ENCODE measurements at regions not wholly inside any gene's neighbourhood (a gene's known extent, or its start where the extent isn't known, plus 50 kb on each side); places are given as distances from the start of the nearest gene placed in this dataset.
A peak's percentile ranks its signal among the peaks of the same experiment; 100 is the strongest.

DNA sequence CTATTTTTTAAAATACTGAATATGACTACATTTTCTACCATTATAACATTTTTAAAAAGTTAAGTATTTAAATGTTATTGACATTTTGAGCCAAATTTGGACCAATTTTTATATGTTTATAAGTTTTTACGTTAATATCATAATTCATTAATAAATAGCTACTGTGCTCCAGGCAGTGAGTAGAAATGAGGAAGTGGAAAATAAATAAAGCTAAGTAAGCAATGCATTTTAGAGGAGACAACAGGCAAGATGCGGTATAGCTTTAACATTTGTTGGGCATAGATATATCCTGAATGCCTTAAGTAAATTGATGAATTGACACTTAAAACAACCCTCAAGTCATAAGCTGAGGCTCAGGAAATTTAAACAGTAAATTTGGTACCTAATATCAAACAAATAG is 474.8 kb downstream of the PCDH10 start:
- Mint-ChIP-seq H3K27me3 (no peaks in the 10 kb centered on the region), H3K27ac (no peak overlapping the region), H3K36me3 (no peaks in the 10 kb centered on the region), H3K4me3 (no peak overlapping the region), H3K4me1 (no peaks in the 10 kb centered on the region), H3K9me3 (peaks cover 0 to 3% (median under 1%) of the 10 kb centered on the region in 7 donors)
- no peak for ATAC-seq (ENCODE audit: low read depth in 2 of 2)
- no peak for DNase-seq

DNA sequence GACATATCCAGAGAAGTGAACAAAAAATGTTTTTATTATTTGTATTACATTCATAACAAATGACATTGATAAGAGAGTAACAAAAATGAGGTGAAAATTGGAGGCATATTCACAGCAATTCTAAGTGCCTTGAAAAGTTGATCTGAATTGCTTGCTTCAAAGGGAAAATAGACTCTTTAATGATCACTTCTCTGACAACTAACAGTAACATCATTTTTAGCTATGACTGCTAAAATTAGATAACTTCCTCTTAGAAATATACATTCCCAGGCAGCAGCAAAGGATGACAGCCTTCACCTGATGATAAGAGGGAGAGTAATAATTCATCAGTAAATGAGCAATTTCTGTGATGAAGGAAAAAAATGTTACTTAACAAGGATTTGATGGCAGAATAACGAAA is 472.5 kb downstream of the PCDH10 start:
- H3K4me3 Mint-ChIP-seq, result no peak overlapping the region
- no peaks in the 10 kb centered on the region for H3K27me3 Mint-ChIP-seq
- no peak for ATAC-seq (ENCODE audit: low read depth in 2 of 2)
- no peaks in the 10 kb centered on the region for H3K36me3 Mint-ChIP-seq
- peaks cover 0 to under 1% (median 0%) of the 10 kb centered on the region in 7 donors for H3K9me3 Mint-ChIP-seq
- no peaks in the 10 kb centered on the region for H3K4me1 Mint-ChIP-seq
- no peak for DNase-seq
- H3K27ac Mint-ChIP-seq, result no peak overlapping the region

DNA sequence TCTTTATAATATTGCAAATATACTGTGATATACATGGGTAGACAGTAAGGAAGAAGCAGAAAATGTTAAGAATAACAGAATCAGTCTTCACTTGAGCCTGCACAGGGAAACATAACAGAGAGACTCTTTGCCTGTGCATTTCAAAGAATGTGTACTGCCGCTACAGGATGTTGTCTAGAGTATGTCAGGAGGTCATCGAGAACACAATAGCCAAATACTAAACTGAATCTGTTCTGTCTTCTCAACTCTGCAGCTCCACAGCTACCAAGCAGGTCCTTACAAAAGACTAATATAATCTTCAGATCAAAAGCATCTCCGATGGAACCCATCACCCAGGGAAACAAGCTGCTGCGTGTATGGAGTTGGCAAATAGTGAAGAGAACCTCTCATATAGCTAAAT is 471.5 kb downstream of the PCDH10 start:
- ATAC-seq (ENCODE audit: low read depth in 2 of 2) (no peak), DNase-seq (no peak)
- Mint-ChIP-seq H3K4me3 (no peak overlapping the region), H3K9me3 (peaks cover 0 to 4% (median 0%) of the 10 kb centered on the region in 7 donors), H3K4me1 (no peaks in the 10 kb centered on the region), H3K27me3 (no peaks in the 10 kb centered on the region), H3K27ac (no peak overlapping the region), H3K36me3 (no peaks in the 10 kb centered on the region)

DNA sequence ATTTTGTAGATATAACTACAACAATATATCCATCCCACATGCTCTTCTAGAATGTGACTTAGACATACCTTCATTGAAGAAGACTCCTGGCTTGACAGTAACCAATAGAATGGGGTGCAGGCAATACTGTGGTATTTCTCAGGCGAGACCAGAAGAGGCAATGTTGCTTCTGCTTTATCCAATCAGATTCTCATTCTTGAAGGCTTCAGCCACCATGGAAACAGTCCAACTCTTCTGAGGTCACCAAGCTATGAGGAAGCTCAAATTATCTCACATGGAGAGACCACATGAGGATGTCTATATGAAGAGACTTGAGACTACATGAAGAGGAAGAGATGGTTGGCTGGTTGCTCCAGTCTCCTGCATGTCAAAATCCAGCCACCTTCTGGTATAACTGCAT is 469.9 kb downstream of the PCDH10 start:
- ATAC-seq (ENCODE audit: low read depth in 2 of 2) (no peak), DNase-seq (no peak)
- Mint-ChIP-seq H3K36me3 (no peaks in the 10 kb centered on the region), H3K4me3 (no peak overlapping the region), H3K4me1 (no peaks in the 10 kb centered on the region), H3K27me3 (no peaks in the 10 kb centered on the region), H3K27ac (no peak overlapping the region), H3K9me3 (peaks cover 0 to 4% (median 0%) of the 10 kb centered on the region in 7 donors)

DNA sequence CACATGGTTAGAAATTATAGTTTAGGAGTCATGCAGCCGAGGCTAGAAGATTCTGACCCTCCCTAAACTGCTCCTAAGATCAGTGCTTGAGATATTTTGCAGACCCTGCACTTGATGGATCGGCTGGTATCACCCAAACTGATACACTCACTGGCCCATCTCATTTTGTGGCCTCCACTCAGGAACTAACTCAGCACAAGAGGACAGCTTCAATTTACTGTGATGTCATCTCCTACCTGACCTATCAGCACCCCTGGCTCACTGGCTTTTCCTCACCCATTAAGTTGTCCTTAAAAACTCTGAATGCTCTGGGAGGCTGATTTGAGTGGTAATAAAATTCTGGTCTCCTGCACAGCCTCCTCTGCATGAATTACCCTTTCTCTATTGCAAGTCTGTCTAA is 450.9 kb downstream of the PCDH10 start:
- no peaks in the 10 kb centered on the region for H3K27me3 Mint-ChIP-seq
- no peak overlapping the region for H3K4me3 Mint-ChIP-seq
- DNase-seq, result no peak
- ATAC-seq (ENCODE audit: low read depth in 2 of 2), result no peak
- peaks cover 0 to 6% (median 4%) of the 10 kb centered on the region in 7 donors for H3K9me3 Mint-ChIP-seq
- no peaks in the 10 kb centered on the region for H3K36me3 Mint-ChIP-seq
- H3K4me1 Mint-ChIP-seq, result no peaks in the 10 kb centered on the region
- H3K27ac Mint-ChIP-seq, result no peak overlapping the region

DNA sequence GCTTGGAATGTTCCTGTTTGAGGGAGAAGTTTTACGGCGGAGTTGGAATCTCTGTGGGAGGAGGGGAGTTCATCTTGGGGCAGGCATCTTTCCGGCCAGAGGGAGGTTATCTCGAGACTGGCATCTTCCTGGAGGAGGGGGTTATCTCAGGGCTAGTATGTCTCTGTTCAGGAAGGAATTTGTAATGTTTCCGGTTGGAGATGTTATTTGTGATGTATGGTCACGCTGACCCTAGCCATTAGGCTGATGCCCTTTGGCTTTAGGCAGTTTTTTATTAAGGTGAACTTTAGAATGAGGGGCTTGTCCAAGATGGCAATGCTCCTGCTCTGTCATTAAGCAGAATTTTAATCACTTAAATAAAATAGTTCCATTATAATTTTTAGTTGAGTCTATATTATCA is 449.7 kb downstream of the PCDH10 start:
- Mint-ChIP-seq H3K27me3 (no peaks in the 10 kb centered on the region), H3K36me3 (no peaks in the 10 kb centered on the region), H3K4me1 (no peaks in the 10 kb centered on the region), H3K4me3 (no peak overlapping the region), H3K9me3 (peaks cover 0 to 5% (median 4%) of the 10 kb centered on the region in 7 donors), H3K27ac (no peak overlapping the region)
- DNase-seq, result no peak
- ATAC-seq (ENCODE audit: low read depth in 2 of 2), result no peak

DNA sequence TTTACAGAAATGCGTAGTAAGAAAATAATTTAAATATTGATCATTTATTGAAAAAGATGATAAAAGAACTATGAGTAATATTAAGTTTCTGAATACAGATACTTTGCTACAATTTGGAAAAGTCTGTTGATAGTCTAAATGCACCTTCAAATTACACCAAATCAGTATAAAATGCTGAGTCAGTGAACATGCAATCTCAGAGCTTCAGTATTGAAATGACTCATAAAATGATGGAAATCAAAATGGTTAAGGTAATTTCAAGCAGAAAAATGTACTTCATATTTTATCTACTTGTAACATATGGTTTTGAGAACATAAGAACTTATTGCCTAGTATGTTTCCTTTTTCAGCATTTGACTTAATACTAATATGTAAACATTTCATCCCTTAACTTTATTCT is 448.2 kb downstream of the PCDH10 start:
- Mint-ChIP-seq H3K27ac (no peak overlapping the region), H3K4me1 (no peaks in the 10 kb centered on the region), H3K27me3 (no peaks in the 10 kb centered on the region), H3K36me3 (no peaks in the 10 kb centered on the region), H3K9me3 (peaks cover 0 to 5% (median 2%) of the 10 kb centered on the region in 7 donors), H3K4me3 (no peak overlapping the region)
- no peak for DNase-seq
- ATAC-seq (ENCODE audit: low read depth in 2 of 2), result no peak

DNA sequence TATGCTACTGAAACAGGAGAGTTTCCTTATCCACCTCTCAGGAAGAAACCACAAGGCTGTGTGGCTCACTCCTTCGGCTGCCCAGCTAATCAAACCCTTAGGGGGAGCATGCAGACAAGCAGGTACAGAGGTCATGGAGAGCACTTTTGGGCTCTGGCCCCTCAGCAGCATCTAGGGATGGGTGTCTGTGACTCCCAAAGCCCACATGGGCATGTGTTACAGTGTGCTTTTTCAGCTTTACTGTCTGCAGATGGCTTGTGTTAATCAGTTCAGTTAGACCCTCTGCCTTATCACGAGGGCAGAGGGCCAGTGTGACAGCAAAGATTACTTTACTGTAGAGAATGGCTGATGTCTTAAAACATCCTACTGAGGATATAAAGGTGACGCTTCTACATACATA is 447.4 kb downstream of the PCDH10 start:
- H3K4me1 Mint-ChIP-seq, result no peaks in the 10 kb centered on the region
- DNase-seq (no peak), ATAC-seq (ENCODE audit: low read depth in 2 of 2) (no peak)
- no peaks in the 10 kb centered on the region for H3K27me3 Mint-ChIP-seq
- H3K36me3 Mint-ChIP-seq, result no peaks in the 10 kb centered on the region
- H3K27ac Mint-ChIP-seq, result no peak overlapping the region
- no peak overlapping the region for H3K4me3 Mint-ChIP-seq
- H3K9me3 Mint-ChIP-seq, result peaks cover 0 to 8% (median 4%) of the 10 kb centered on the region in 7 donors

DNA sequence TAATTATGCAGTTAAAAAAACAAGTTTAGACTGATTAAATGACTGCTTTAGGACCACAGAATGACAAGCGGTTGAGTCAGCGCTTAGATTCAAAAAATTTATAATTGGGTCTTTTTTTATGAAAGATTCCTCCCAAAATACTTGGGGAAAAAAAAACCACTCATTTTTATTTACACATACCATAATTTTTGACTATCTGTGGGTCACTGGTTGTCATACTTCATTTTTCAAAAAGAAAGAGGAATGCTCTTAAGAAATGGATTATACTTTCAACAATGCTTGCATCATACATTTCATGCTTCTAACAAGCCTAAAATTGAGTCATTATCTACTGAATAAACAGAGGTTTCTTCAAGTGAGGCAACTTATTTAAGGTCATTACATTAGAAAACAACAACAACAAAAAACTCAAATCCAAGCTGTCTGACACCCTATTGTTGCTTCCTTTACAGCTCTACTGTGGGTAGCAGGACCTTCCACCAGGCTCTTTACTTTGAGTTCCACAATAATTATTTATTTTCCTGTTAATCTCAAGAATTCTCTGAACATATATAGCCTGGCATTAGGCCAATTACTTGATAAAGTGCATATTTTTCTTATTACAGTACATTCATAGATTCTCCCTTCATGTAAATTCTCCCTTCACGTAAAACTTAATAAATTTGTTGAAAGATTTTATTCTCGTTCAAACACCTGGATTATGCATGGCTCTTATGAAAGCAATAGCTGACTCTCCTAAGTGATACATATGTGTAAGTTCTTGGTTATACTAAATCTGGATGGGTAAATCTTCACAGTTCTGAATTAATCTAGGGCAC is 445.5 kb downstream of the PCDH10 start:
- no peak for ATAC-seq (ENCODE audit: low read depth in 2 of 2)
- peaks cover 0 to 8% (median 4%) of the 10 kb centered on the region in 7 donors for H3K9me3 Mint-ChIP-seq
- H3K27ac Mint-ChIP-seq, result no peak overlapping the region

DNA sequence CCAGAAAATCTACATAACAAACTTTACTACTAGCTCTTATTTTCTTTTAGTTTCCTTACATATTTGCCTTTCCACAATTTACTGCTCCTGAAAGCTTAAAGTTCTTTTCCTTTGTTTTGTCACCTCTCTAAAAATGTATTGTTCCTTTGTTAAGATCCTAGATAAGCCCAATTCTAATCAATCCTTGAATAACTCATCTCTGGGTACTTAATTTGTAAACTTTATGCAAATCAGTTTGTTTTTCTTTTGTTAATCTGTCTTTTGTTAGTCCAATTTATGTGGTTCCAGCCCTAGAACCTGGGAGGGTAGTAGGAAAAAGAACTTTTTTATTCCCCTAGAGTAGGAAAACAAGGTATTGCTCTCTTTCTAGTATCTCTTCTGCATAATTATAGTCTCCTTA is 444.7 kb downstream of the PCDH10 start:
- no peaks in the 10 kb centered on the region for H3K27me3 Mint-ChIP-seq
- H3K9me3 Mint-ChIP-seq, result peaks cover 0 to 8% (median 3%) of the 10 kb centered on the region in 7 donors
- DNase-seq (no peak), ATAC-seq (ENCODE audit: low read depth in 2 of 2) (no peak)
- H3K36me3 Mint-ChIP-seq, result no peaks in the 10 kb centered on the region
- no peak overlapping the region for H3K4me3 Mint-ChIP-seq
- no peaks in the 10 kb centered on the region for H3K4me1 Mint-ChIP-seq
- H3K27ac Mint-ChIP-seq, result no peak overlapping the region

More for the DNA sequence above, 445.5 kb downstream of the PCDH10 start:
- Mint-ChIP-seq H3K27me3 (no peaks in the 10 kb centered on the region), H3K36me3 (no peaks in the 10 kb centered on the region), H3K4me3 (no peak overlapping the region), H3K4me1 (no peaks in the 10 kb centered on the region)
- no peak for DNase-seq

DNA sequence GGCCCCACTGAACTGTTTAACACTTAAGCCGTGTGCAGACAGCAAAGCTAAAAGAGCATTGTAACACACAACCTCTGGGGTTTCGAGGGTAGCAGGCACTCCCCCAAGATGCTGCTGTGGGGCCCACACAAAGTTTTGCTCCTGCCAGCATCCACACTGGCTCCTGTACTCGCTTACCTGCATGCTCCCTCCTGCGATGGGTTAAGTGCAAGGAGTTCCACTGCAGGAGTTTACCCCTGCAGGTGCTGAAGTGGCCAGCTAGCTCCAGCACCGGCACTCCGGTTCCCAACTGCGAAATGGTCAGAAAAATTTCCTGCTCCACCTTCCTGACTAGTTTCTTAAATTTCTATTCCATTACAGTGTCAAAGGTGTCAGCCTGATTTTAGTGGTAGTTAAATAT is 443.5 kb downstream of the PCDH10 start:
- H3K27ac Mint-ChIP-seq, result no peak overlapping the region
- no peak overlapping the region for H3K4me3 Mint-ChIP-seq
- peaks cover 0 to 8% (median 0%) of the 10 kb centered on the region in 7 donors for H3K9me3 Mint-ChIP-seq
- H3K36me3 Mint-ChIP-seq, result no peaks in the 10 kb centered on the region
- no peaks in the 10 kb centered on the region for H3K4me1 Mint-ChIP-seq
- H3K27me3 Mint-ChIP-seq, result no peaks in the 10 kb centered on the region
- ATAC-seq (ENCODE audit: low read depth in 2 of 2), result no peak
- no peak for DNase-seq

DNA sequence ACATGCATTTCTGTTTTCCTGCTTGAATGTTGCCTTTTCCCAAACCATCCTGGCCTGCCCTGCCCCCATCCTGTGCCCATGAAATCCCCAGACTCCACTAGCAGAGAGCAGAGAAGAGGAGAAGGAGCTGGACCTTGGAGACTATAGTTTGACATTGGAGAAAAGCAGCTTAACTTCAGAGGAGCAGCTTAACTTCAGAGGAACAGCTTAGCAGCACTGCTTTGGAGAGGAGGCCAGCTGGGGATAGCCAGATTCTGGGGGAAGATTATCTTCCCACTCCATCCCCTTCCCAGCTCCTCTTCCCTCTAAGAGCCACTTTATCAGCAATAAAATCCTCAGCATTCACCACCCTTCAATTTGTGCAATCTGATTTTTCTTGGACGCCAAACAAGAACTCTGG is 443.0 kb downstream of the PCDH10 start:
- H3K27me3 Mint-ChIP-seq, result no peaks in the 10 kb centered on the region
- no peaks in the 10 kb centered on the region for H3K4me1 Mint-ChIP-seq
- DNase-seq, result no peak
- no peak overlapping the region for H3K4me3 Mint-ChIP-seq
- ATAC-seq (ENCODE audit: low read depth in 2 of 2), result no peak
- peaks cover 0 to 8% (median 0%) of the 10 kb centered on the region in 7 donors for H3K9me3 Mint-ChIP-seq
- peak overlapping the region in 1 of 6 donors; percentile 31 for H3K27ac Mint-ChIP-seq
- no peaks in the 10 kb centered on the region for H3K36me3 Mint-ChIP-seq

DNA sequence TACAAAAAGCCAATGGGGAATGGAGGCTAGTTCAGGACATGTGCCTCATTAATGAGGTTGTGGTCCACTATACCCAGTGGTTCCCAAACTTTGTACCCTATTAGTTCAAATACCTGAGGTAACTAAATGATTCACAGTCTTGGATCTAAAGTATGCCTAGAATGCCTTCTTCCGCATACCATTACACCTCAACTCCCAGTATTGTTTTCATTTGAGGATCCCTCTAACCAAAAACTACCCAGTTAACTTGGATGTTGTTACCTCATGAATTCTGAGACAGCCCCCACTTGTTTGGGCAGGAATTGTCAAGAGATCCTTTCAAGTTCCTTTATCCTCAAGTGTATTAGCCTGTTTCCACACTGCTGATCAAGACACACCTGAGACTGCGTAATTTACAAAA is 439.2 kb downstream of the PCDH10 start:
- ATAC-seq (ENCODE audit: low read depth in 2 of 2) (no peak), DNase-seq (no peak)
- Mint-ChIP-seq H3K36me3 (no peaks in the 10 kb centered on the region), H3K27me3 (no peaks in the 10 kb centered on the region), H3K27ac (no peak overlapping the region), H3K9me3 (peaks cover 0 to 8% (median 2%) of the 10 kb centered on the region in 7 donors), H3K4me1 (no peaks in the 10 kb centered on the region), H3K4me3 (no peak overlapping the region)

GRCh38 chr4:133585323-133585722 is 436.2 kb downstream of the PCDH10 start:
- Mint-ChIP-seq H3K36me3 (no peaks in the 10 kb centered on the region), H3K27ac (no peak overlapping the region), H3K9me3 (peaks cover 0 to 4% (median 0%) of the 10 kb centered on the region in 7 donors), H3K27me3 (no peaks in the 10 kb centered on the region), H3K4me3 (no peak overlapping the region), H3K4me1 (no peaks in the 10 kb centered on the region)
- DNase-seq (no peak), ATAC-seq (ENCODE audit: low read depth in 2 of 2) (no peak)
